Gastrocnemius medialis (tissue), 4 donors: ENCODE measurements at regions not wholly inside any gene's neighbourhood (a gene's known extent, or its start where the extent isn't known, plus 50 kb on each side); places are given as distances from the start of the nearest gene placed in this dataset.

Source experiments
- ATAC-seq, 2 donors: fragments of 150-250 bp; one replicate each; pipeline ENCODE4 v1.9.1; 2016
- DNase-seq, 2 donors: peaks; one replicate each; pipeline ENCODE4 v3.0.0-alpha.2; 2019
- H3K27ac ChIP-seq, 4 donors: fragments of 200-600 bp; sonication (generic); 1 replicate in 1 of 4; 2 replicates in 3 of 4; pipeline ENCODE4 v1.5.1; 2016 to 2018; ENCODE audit warnings: mild to moderate bottlenecking in 2 of 4, moderate library complexity in 1 of 4
- H3K27me3 ChIP-seq, 3 donors: fragments of 200-600 bp; sonication (generic) in 2 of 3; 1 replicate in 1 of 3; 2 replicates in 2 of 3; pipeline versions ENCODE4 v1.5.1 to v1.6.0; 2016 to 2019; ENCODE audit warnings: mild to moderate bottlenecking in 1 of 3, moderate library complexity in 1 of 3
- H3K36me3 ChIP-seq, 2 donors: fragments of 200-600 bp; sonication (generic) in 1 of 2; one replicate each; pipeline ENCODE4 v1.5.1; 2017 to 2018
- H3K4me1 ChIP-seq, 2 donors: fragments of 200-600 bp; sonication (generic) in 1 of 2; one replicate each; pipeline ENCODE4 v1.5.1; 2016 to 2017; ENCODE audit warnings: mild to moderate bottlenecking in 2 of 2
- H3K4me3 ChIP-seq, 4 donors: fragments of 200-600 bp; sonication (generic) in 3 of 4; 1 replicate in 1 of 4; 2 replicates in 3 of 4; pipeline ENCODE4 v1.5.1; 2016 to 2019; ENCODE audit warnings: mild to moderate bottlenecking in 2 of 4
- H3K9me3 ChIP-seq, 3 donors: fragments of 200-600 bp; sonication (generic) in 2 of 3; 1 replicate in 1 of 3; 2 replicates in 2 of 3; pipeline ENCODE4 v1.5.1; 2016 to 2019
- CTCF ChIP-seq, 5 experiments: fragments of 450-650 bp in 3 of 5; fragments of 200-600 bp in 2 of 5; sonication (generic) in 2 of 5; IDR thresholded peaks in 4 of 5; conservative IDR thresholded peaks in 1 of 5; 1 replicate in 4 of 5; 2 replicates in 1 of 5; pipeline ENCODE4 v1.5.1; 2016 to 2019; ENCODE audit warnings: antibody characterized with exemption in 5 of 5, mild to moderate bottlenecking in 3 of 5, moderate library complexity in 3 of 5
- POLR2A ChIP-seq, 2 donors: fragments of 450-650 bp; IDR thresholded peaks; one replicate each; pipeline ENCODE4 v1.6.1; 2017; ENCODE audit warnings: antibody characterized with exemption in 2 of 2, mild to moderate bottlenecking in 2 of 2, moderate library complexity in 2 of 2
- in situ Hi-C, 4 donors: fragments of 200-750 bp; cut with MboI; loops; one replicate each; pipeline versions ENCODE4 v1.15.0 to v1.8.0; 2017; ENCODE audit warnings: low sequenced_read_pairs in 4 of 4
- intact Hi-C: fragments of 100-400 bp; cut with DNase I; formaldehyde crosslinking; loops from one replicate; pipeline ENCODE4 v1.15.1; 2023; ENCODE audit warnings: low total_unique reads

GRCh38 chr3:194050782-194051320 is 85.1 kb upstream of the HES1 start:
- Histone ChIP-seq H3K27me3 (no peaks in the 10 kb centered on the region), H3K4me1 (peaks cover 5 to 17% of the 10 kb centered on the region in 2 donors), H3K27ac (no peak overlapping the region), H3K9me3 (no peaks in the 10 kb centered on the region), H3K36me3 (no peaks in the 10 kb centered on the region), H3K4me3 (no peak overlapping the region)
- intact Hi-C loops = no loop called here
- TF ChIP-seq CTCF (IDR thresholded peaks at IDR 0.05 in 4 of 5, conservative IDR thresholded peaks at IDR 0.05 in 1 of 5) (no peak), POLR2A (IDR thresholded peaks at IDR 0.05) (no peak)
- ATAC-seq = no peak
- no peak for DNase-seq
- in situ Hi-C loops = no loop called here

DNA sequence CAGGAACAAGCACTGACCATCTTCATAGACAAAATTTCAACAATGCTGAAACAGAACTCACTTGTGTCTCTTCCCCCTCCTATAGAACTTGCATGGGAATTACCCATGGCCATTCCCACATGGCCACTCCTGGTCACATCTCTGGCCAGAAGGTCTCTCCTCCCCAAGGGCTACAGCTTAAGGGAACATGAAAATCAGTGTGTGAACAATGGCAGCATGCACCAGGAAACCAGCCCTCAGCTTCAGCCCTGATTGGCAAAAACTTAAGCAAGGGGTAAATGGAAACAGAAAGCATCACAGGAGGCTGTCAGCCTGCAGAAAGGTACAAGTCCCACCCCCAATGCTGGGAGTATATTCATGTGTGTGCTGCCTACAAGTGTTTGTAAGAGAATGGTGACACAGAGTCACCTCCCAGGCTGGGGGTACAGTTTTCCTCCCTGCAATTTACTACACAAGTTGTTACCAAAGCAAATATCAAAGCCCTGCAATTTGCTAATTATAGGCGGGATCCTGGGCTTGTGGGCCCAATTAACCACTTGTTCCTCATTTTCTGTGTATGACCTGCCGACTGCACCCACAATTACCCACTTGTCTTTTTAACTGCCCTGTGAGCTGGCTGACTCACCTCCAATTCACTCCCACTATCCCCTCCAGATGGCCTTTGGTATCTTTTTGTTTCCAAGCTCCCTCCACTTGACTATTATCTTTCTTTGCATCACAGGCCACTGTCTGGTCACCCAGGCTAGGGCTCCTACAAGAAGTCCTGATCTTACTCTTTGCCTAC is 84.4 kb upstream of the HES1 start:
- ATAC-seq (no peak), DNase-seq (no peak)
- Histone ChIP-seq H3K36me3 (no peaks in the 10 kb centered on the region), H3K27ac (no peak overlapping the region), H3K9me3 (no peaks in the 10 kb centered on the region), H3K27me3 (no peaks in the 10 kb centered on the region), H3K4me1 (peaks cover 5 to 14% of the 10 kb centered on the region in 2 donors), H3K4me3 (no peak overlapping the region)
- TF ChIP-seq CTCF (IDR thresholded peaks at IDR 0.05 in 4 of 5, conservative IDR thresholded peaks at IDR 0.05 in 1 of 5) = no peak
- TF ChIP-seq POLR2A (IDR thresholded peaks at IDR 0.05) = no peak
- intact Hi-C loops = no loop called here
- in situ Hi-C loops = no loop called here

DNA sequence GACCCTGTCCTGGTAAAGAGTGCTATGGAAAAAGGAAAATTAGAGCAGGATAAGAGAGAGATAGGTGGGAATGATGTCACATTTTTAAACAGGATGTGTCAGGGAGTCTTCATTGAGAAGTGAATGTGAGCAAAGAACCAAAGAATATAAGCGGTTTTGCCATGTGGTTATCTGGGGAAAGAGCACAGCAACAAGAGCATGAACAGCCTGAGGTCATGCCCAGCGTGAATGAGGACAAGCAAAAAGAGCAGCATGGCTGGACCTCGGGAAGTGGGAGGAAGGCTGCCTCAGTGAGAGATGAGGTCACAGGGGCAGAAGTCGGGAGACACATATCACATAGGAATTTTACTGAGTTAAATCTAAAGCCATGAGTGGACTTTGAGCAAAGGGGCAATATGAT is 82.8 kb upstream of the HES1 start:
- TF ChIP-seq POLR2A (IDR thresholded peaks at IDR 0.05) (no peak), CTCF (IDR thresholded peaks at IDR 0.05 in 4 of 5, conservative IDR thresholded peaks at IDR 0.05 in 1 of 5) (no peak)
- Histone ChIP-seq H3K27me3 (no peaks in the 10 kb centered on the region), H3K9me3 (no peaks in the 10 kb centered on the region), H3K4me1 (peaks cover 0 to 6% of the 10 kb centered on the region in 2 donors), H3K4me3 (no peak overlapping the region), H3K36me3 (no peaks in the 10 kb centered on the region), H3K27ac (no peak overlapping the region)
- intact Hi-C loops (no loop called here), in situ Hi-C loops (no loop called here)
- DNase-seq (no peak), ATAC-seq (no peak)

- ATAC-seq (no peak), DNase-seq (no peak)
- intact Hi-C loops = no loop called here
- H3K4me3 ChIP-seq = no peak overlapping the region
- peaks cover 5 to 14% of the 10 kb centered on the region in 2 donors for H3K4me1 ChIP-seq
- no peak overlapping the region for H3K27ac ChIP-seq
- H3K36me3 ChIP-seq = no peaks in the 10 kb centered on the region
- TF ChIP-seq CTCF (IDR thresholded peaks at IDR 0.05 in 4 of 5, conservative IDR thresholded peaks at IDR 0.05 in 1 of 5) (no peak), POLR2A (IDR thresholded peaks at IDR 0.05) (no peak)
- no peaks in the 10 kb centered on the region for H3K9me3 ChIP-seq
- no peaks in the 10 kb centered on the region for H3K27me3 ChIP-seq
- in situ Hi-C loops = no loop called here
These were observed 81.9 kb upstream of the HES1 start for GRCh38 chr3:194054016-194054415.
